HG03469 (cell line): ENCODE measurements at regions not wholly inside any gene's neighbourhood (a gene's known extent, or its start where the extent isn't known, plus 50 kb on each side); places are given as distances from the start of the nearest gene placed in this dataset.

ENCODE experiments used
- ATAC-seq: cut with Tn5 transposase; IDR thresholded peaks from one replicate; pipeline ENCODE4 v1.9.1; 2021; ENCODE audit warnings: mild to moderate bottlenecking, moderate library complexity, moderate number of reproducible peaks; ENCODE audit not compliant: unreplicated experiment

DNA sequence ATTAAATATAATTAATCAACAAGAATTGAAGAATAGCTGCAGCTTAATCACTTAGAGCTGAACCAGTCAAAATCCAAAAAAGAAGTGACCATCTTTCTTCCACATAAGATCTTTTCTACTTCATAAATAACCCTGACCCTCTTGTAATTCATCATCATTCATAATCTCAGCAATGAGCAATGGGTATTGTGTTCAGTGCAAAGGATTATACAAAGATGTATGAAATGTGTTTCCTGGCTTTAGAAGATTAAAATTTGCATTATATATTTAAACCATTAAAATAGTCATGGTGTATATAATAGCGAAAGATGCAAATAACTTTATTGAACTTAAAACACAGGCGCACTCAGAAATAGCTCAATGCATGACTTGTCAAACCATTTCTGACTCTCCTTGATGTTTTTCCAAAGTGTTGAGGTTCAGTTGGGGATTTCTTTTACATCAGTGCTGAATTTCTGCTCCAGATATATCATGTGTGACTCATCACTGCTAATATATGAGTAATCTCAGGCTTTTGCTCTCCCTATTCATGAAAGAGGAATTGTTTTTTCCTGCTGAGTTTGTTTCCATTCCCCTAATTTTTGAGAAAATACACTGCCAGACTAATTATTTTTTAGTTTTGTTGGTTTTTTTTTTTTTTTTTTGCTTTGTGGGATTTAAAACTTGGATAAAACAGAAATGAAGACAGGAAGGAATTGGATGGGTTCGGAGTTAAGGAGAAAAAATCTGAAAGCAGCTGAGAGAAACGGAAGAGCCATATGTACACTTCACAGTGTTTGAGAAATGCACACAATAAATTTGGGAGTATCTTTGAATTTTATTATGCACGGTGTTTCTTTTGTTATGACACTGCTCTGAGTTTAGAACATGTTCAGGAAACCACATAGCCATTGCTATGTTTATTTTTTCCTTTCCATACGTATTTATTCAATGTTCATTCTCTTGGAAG is 290.1 kb upstream of the PCDH7 start:
- no peak for ATAC-seq

DNA sequence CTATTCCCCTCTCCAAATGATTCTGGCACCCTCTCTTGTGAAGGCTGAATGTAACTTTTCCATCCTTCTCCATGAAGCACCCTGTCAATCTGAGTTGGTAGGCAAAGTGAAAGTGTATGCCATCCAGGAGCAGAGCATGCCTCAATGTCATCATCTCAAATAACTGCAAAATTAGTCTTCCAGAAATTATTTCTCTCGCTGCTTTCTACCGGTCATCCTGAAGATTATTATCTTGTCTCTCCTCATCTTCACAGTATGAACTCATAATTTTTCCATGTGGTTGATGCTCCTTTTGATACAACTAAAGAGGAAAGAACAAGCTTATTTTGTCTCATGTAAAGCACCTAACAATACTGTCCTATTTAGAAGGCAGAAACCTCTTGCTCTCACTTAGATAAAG is 285.5 kb upstream of the PCDH7 start:
- ATAC-seq, result no peak

DNA sequence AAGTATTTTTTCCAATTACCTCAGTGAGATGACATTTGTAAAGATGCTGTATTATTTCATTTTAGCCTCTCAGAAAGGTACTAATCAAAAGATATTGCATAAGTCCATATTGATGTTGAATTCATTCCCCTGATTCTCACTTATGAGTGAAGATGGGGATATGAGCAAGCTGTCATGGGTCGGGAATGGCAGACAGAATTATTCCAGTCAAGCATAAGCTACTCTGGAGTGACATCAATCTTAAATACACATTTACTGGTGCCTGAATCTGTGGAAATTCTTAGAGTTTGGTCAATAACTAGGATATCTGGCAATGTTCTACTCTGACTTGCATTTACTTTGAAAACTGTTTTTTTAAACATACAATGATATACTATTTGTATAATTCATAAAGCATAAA is 283.8 kb upstream of the PCDH7 start:
- no peak for ATAC-seq

DNA sequence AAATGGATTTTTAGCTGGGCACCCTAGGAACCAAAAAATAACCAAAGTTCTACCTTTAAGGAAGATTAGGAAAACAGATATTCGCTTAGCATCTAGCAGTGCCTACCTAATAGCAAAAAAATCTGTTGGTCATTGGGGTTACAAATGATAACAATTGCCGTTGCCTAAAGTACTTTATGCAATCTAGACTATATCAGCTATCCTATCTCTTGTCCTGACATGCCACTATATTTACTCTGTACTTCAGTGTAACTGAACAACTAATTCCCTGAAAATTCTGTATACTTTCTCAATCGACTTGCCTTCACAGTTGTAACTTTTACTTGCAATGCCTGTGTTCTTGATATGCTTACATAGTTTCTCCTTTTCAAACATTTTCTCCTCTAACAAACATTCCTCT is 282.9 kb upstream of the PCDH7 start:
- no peak for ATAC-seq

DNA sequence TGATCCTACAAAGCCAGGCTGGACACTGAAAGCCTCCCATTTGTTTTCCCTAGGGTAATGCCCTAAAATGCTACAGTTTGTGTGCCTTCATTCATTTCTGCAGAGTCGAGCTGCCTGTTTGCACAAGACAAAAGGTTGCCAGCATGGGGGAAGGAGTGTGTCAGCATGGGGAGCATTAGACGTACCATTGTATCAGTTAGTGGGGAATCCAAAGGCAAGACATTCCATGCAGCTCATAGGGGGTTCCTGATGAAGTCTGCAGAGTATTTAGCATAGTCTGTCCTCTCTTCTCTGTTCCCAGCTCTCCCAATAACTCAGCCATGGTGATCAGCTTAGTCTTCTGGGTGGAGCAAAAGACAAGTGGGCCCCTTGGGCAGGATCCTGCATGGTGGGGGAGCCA is 276.9 kb upstream of the PCDH7 start:
- no peak for ATAC-seq

DNA sequence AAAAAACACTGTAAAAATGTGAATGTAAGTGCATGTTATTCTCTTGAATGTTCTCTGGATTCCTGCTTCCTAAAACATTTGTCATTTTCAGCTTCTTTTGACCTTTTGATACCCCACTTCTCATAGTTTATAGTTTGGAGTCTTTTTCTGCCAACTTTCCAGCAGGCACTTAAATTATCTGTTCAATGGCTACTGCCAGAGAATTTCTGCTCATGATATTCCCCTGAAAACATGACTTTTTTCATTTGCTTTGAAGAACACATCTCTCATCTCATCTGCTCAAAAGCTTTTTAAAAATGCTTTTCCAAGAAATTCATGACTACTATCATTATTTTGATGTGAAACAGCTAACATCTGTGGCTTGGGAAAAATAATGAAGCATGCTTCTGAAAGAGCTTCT is 269.7 kb upstream of the PCDH7 start:
- ATAC-seq, result no peak

DNA sequence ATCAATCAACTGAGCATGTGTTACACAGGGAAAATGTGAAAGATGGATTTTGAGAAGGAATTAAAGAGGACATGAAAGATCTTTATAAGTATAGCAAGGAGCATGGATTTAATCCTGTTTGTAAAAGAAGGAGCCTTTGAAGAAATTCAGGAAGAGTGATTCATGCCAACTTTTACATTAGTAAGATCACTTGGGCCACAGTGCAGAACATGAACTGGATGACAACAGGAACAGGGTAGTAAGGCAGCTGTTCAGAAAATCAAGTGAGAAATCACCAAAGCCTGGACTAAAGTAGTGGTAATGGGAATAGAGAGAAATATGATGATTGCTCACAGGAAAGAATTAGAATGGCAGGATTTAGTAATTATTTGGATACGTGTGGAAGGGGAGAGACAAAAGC is 265.7 kb upstream of the PCDH7 start:
- ATAC-seq, result no peak

DNA sequence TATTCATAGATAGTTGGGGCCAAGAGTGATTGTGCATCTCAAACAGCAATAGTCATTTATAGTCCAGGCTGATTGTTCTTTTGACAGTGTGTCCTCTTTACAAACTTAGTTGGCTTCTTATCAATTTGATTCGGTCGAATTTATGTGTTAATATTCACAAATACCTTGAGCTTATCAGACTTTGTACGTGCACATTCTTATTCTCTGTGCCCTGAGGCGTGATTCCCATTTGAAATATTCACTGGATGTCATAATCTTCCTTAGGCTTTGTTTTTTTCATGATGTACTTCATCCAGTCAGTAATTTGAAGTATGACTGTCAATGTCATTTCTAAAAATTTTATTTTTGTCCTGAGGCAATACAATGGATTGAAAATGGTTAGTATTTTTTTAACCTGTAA is 263.5 kb upstream of the PCDH7 start:
- no peak for ATAC-seq

DNA sequence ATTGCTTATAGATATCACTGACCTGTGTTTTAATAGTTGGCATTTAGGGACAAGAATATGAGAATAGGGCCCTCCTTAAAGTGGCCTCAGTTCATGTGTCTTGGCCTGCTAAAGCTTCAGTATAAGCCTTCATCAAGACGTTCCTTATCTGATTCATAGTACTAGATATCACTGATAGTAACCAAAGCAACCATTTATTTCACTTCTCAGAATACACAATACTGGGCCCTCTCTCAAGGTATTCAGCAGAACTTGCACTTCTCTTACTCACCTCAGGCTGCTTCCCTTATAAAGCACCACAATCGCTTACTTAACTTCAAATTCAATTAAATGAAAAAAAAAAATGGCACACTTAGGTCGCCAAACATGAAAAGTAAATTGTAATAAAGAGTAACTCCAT is 259.4 kb upstream of the PCDH7 start:
- no peak for ATAC-seq

DNA sequence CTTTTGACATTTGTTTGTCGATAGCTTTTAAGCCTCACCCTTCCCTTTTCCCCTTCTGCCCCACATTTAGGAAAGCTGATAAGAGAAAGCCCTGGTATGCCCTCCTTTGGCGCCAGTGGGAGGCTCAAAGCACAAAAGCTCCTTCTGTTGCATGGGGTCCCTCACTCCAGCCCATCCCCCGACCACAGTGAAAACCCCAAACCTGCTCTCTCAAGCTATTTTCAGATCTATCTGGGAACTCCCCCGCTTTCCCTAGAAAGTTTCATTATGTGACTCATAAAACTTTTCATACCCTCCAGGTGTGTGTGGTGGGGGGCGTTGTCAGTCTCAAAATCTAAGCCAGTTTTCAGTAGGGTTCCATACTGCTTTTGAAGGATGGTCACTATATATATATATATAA is 259.0 kb upstream of the PCDH7 start:
- no peak for ATAC-seq

DNA sequence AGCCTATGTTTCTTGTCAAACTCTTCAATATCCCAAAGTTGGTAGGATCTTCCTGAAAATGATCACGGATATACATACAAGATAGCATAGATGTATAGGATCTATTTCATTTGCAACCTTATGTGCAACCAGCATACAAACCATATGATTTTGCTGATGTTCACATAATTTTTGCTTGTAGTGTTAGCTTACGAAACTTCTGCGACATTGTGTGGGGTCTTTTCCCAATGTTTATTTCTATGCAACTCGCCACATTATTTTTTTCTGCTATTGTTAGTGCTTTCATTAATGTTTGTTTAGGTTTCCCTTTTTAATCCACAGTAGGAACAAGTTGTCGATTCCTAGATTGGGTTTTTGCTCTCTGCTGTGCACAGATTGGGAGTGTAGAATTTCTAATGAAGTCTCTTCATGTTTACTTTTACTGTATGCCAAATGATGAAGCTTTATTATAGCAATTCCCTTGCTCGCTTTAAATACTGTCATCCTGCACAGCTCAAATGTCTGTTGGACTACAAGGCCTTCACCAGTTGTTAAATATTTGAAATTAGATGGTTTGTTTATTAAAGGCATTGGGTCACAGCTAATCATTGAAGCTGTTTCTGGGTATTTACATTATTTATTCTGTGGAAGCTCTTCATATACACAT is 257.6 kb upstream of the PCDH7 start:
- ATAC-seq, result no peak

DNA sequence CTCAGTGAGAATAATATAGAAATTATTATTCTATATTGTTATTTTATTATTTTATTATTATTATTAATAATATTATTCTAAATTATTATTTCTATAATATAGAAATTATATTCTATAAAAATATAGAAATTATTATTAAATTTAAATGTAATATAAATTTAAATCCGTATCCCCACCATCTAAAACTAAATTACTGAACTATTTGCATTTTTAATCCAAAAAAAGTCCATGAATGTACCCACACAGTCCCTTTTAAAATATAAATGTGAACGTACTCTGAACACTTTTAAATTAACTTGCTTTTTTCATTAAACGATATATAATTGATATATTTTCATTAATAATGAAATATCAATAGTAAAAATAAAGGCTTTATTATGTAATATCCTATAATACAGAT is 248.3 kb upstream of the PCDH7 start:
- ATAC-seq, result no peak

DNA sequence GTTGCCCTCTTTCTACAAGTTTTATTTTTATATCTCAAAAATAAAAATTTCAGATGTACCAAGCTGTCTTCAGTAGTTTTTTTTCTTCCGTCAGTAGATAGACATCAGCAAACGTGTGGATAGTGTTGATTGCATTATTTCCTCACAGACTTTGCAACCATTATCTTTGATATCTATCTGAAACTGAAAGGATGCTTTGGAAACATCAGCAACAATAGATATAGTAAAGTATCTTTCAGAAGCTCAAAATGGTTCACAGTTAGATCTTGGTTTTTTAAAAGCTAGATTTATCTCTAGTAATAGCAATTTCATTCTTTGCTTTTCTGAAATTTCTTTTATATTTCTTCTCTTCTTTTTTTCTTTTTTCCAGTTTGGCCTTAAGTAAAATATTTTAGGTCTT is 246.9 kb upstream of the PCDH7 start:
- ATAC-seq, result no peak

DNA sequence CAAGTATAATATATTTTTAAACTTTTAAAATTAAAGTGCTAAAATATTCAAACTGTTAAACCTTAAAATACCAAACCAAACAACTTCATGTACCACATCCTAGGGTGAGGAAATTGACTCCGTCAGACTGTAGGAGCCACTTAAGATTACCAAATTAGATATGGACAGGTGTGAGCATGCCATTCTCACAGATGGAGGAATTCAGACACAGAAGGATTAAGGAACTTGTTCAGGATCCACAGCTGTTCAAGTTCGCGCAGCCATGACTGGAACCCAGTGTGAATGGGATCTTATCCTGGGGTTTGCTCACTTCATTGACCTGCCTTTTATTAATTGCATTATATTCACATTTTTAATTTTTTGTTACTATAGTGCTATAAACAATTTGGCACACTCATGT is 224.9 kb upstream of the PCDH7 start:
- ATAC-seq, result no peak

DNA sequence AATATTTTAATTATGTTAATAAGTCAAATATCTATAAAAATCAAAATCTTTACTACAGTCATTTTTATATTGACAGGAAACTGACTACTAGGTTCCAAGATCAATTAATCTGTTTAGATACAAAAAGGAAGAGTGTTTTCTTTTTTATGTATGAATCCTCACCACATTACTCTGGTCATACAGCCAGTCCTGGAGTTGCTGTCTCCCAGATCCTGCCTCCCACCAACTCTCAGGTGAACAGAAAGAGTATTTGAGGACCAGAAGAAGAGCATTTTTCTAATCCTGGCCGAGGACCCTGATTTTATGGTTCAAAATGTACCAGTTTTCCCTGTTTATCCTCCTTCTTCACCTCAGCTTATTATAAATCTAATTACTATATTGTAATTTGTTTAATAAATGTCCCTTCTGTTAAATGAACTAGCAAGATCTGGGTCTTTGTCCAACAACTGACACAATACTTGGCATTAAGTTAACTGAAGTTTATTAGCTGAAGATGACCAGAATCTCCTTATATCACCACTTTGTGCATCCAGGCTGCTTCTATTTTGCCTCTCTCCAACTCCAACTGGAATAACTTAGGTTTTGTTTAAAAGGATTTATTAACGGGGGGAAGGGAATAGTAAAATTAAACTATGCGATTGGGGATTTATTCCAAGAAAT is 224.4 kb upstream of the PCDH7 start:
- ATAC-seq, result no peak

DNA sequence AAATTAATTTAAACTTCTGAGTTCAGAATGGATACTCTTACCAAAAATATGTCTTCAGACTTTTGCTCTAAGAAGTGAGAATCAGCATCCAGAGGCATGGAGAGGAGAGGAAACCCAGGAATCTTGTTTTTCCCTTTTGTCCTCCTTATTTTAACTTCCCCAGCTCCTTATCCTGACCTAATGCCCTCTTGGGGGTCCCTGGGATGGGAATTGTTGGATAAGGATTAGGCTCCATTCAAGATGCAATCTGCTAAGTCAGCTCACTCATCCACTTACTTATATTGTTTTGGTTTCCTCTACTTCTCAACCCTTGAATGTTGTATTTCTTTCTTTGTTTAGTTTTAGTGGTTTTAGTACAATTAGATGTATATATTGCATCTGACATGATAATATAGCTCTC is 208.4 kb upstream of the PCDH7 start:
- no peak for ATAC-seq

DNA sequence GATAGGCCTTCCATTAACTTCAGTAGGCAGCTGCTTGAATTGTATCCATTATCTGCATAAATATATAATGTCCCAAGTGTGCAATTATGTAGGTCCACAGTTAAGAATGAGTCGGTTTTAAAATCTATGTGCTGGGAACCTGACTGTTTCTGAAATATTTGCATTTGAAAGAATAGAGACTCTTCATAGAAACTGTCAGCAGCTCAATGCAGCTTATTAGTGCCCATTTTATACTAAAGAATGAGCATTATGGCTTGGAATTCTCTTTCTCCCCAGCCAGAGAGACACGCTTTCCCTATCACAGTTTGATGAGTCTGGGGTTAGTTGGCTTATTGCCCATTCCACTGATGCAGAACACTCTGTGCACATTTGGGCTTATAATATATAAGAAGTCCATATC is 202.0 kb upstream of the PCDH7 start:
- ATAC-seq, result no peak

DNA sequence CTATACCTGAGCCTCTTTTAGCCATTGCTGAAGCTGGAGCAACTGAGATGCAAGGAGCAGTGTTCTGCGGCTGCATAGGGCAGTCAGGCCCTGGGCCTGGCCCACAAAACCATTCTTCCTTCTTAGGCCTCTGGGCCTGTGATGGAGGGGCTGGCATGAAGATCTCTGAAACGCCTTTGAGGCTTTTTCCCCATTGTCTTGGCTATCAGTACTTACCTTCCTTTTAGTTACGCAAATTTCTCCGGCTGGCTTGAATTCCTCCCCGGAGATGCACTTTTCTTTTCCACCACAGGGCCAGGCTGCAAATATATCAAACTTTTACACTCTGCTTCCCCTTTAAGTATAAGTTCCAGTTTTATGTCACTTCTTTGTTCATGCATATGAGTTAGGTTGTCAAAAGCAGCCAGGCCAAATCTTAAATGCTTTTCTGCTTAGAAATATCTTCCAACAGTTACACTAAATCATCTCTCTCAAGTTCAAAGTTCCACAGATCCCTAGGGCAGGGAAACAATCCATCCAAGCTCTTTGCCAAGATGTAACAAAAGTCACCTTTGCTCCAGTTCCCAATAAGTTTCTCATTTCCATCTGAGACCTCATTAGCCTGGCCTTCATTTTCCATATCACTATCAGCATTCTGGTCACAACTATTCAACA is 194.4 kb upstream of the PCDH7 start:
- no peak for ATAC-seq

DNA sequence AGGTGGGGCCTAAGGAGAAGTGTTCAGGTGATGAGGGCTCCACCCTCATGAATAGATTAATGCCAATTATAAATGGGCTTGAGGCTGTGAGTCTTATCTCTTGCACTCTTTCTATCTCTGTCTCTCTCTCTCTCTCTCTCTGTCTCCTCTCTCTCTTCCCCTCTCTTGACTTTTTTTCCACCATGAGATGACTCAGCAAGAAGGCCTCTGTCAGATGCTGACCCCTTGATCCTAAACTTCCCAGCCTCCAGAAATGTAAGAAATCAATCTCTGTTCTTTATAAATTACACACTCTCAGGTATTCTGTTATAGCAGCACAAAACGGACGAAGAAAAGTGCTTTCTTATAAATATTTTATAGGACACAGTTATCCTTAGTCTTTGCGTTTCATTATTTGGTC is 184.9 kb upstream of the PCDH7 start:
- no peak for ATAC-seq

DNA sequence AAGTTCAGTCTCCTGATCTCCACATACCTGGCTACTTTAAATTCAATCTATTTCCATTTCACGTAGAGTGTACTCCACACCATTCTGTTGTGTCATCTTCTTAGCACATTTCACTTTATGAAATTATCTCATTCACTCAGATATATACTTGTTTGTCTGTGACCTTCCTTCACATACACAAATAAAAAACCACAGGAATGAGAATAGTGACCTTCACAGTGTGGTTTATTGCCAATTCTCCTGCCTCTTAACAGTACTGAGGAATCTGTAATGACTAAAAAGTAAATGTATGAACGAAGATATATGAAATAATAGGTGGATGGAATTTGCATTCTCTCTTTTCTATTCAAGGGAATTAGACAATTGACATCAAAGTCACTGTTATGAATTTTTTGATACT is 183.9 kb upstream of the PCDH7 start:
- ATAC-seq, result no peak

DNA sequence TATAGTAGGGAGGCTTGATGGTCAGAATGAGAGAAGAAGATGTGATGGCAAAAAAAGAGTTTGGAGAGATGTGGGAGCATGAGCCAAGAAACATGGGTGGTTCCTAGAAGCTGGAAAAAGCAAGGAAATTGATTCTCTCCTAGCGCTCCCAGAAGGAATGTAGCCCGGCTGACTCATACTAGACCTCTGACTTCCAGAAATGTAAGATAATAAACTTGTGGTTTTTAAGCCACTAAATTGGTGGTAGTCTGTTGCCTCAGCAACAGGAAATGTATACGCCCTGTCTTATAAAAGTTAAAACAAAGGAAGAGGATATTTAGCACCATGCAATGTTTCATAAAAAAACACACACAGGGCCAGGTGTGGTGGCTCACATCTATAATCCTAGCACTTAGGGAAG is 182.7 kb upstream of the PCDH7 start:
- no peak for ATAC-seq
